Immature natural killer cell (primary cell): ENCODE measurements at regions not wholly inside any gene's neighbourhood (a gene's known extent, or its start where the extent isn't known, plus 50 kb on each side); places are given as distances from the start of the nearest gene placed in this dataset.

ENCODE experiments used
- DNase-seq, 3 donors: peaks; one replicate each; pipeline ENCODE4 v3.0.0; 2022; ENCODE audit warnings: mixed read lengths in 1 of 3
- H3K27ac Mint-ChIP-seq, 6 donors: one replicate each; pipeline ENCODE4 v1.8.0; 2020; ENCODE audit warnings: mixed read lengths in 6 of 6, mild to moderate bottlenecking in 5 of 6, inconsistent platforms in 4 of 6, moderate library complexity in 3 of 6
- H3K27me3 Mint-ChIP-seq, 3 donors: one replicate each; pipeline ENCODE4 v1.8.0; 2020 to 2021; ENCODE audit warnings: low read depth in 3 of 3, mild to moderate bottlenecking in 3 of 3, mixed read lengths in 3 of 3, moderate library complexity in 3 of 3, inconsistent platforms in 1 of 3
- H3K36me3 Mint-ChIP-seq, 3 donors: one replicate each; pipeline ENCODE4 v1.8.0; 2020; ENCODE audit warnings: mixed read lengths in 3 of 3, inconsistent platforms in 2 of 3, mild to moderate bottlenecking in 2 of 3
- H3K4me1 Mint-ChIP-seq, 2 donors: one replicate each; pipeline ENCODE4 v1.8.0; 2020; ENCODE audit warnings: inconsistent platforms in 2 of 2, mild to moderate bottlenecking in 2 of 2, mixed read lengths in 2 of 2, moderate library complexity in 1 of 2
- H3K4me3 Mint-ChIP-seq, 5 donors: one replicate each; pipeline ENCODE4 v1.8.0; 2020; ENCODE audit warnings: mild to moderate bottlenecking in 5 of 5, mixed read lengths in 5 of 5, inconsistent platforms in 3 of 5, moderate library complexity in 3 of 5
- H3K9me3 Mint-ChIP-seq, 6 donors: one replicate each; pipeline ENCODE4 v1.8.0; 2020; ENCODE audit warnings: mild to moderate bottlenecking in 6 of 6, mixed read lengths in 6 of 6, inconsistent platforms in 4 of 6, moderate library complexity in 3 of 6

DNA sequence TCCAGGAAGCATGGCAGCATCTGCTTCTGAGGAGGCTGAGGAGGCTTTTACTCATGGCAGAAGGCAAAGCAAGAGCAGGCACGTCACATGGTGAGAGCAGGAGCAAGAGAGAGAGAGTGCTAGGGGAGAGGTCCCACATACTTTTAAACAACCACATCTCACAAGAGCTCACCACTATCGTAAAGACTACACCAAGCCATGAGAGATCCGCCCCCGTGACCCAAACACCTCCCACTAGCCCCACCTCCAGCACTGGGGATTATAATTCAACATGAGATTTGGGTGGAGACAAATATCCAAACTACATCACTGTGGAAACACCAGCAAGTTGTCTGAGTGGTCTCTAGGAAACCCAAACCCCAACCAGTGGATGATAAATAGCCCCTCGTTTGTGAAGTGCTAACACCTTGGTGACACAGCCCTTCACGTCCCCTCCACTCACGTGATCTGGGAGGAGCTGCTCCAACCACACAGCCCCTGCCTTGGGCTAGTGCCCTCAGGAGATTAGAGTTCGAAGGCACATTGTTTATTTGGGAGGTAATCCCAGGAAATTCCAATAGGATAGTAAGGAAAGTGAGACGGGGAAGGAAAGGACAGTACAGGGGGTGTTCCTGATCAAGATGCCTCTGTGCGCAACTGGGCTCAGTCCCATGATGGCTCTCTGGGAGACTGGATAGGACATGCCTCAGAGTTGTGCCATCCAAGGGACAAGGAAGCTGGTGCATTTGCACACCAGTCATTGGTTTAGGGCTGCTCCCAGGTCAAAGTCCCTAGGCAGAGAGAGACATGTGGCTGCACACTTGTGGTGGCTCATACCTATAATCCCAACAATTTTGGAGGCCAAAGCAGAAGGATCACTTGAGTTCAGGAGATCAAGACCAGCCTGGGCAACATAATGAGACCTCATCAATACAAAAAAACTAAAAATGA is 80.6 kb upstream of the CTNNB1 start:
- peak; percentile 70 to 78 (median 76) for DNase-seq
- Mint-ChIP-seq H3K4me1 (peaks cover 28 to 31% of the 10 kb centered on the region in 2 donors), H3K27ac (peak overlapping the region; percentile 95 to 98 (median 97)), H3K27me3 (peaks cover 15 to 20% (median 17%) of the 10 kb centered on the region in 3 donors), H3K4me3 (peak overlapping the region; percentile 69 to 81 (median 76)), H3K9me3 (peaks cover 0 to 3% (median 0%) of the 10 kb centered on the region in 6 donors), H3K36me3 (no peaks in the 10 kb centered on the region)

DNA sequence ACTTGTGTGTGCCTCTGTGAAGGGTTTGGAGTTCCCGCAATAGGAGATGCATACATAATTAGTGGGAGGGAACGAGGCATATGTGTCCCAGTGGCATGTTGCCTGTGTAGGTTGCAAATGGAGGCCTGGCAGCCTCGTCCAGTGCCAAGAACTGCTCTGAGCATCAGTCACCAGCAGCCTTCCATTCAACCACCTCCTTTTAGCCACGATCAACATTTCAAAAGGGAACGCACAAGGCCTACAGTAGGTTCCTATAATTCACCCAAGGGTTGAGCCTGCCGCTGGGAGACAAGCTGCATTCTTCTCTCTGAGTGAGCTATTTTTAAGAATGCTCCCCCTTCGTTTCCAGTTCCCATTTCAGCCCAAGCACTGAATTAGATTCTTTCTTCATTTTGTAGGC is 78.8 kb upstream of the CTNNB1 start:
- Mint-ChIP-seq H3K27ac (peak overlapping the region in 5 of 6 donors; percentile 0 to 98 (median 83)), H3K36me3 (peaks cover 0 to 5% (median 0%) of the 10 kb centered on the region in 3 donors), H3K9me3 (peaks cover under 1 to 8% (median 4%) of the 10 kb centered on the region in 6 donors), H3K4me1 (peaks cover 28 to 31% of the 10 kb centered on the region in 2 donors), H3K27me3 (peaks cover 15 to 21% (median 20%) of the 10 kb centered on the region in 3 donors), H3K4me3 (no peak overlapping the region)
- DNase-seq: no peak

- no peak for DNase-seq
- Mint-ChIP-seq H3K9me3 (peaks cover 11 to 36% (median 25%) of the 10 kb centered on the region in 6 donors), H3K4me3 (peak overlapping the region in 1 of 5 donors; percentile 38), H3K27ac (no peak overlapping the region), H3K36me3 (peaks cover 4 to 12% (median 5%) of the 10 kb centered on the region in 3 donors), H3K4me1 (no peaks in the 10 kb centered on the region), H3K27me3 (peaks cover 3 to 12% (median 7%) of the 10 kb centered on the region in 3 donors)
Observed at GRCh38 chr3:41125258-41125657, 74.0 kb upstream of the CTNNB1 start.

DNA sequence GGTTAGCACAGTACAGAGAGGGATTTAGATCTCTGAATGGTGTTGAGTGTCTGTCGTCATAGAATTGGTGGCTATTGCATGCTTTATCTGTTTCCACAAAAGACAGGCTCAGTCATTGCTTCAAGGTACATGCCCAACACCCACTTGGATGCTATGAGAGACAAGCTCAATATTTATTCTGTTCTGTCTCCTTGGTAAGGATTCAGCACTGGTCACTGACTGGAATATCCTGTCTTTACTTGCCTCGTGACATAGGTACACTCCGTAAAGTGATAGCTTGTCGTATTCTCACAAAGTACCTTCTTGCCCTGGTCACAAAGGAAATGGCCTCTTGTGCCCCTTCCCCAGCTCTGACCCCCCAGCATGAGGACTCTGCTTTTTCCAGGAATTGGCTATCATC is 72.8 kb upstream of the CTNNB1 start:
- peaks cover 11 to 37% (median 25%) of the 10 kb centered on the region in 6 donors for H3K9me3 Mint-ChIP-seq

GRCh38 chr3:41126961-41127360 is 72.3 kb upstream of the CTNNB1 start:
- Mint-ChIP-seq H3K4me3 (no peak overlapping the region), H3K27me3 (peaks cover 2 to 12% (median 4%) of the 10 kb centered on the region in 3 donors), H3K9me3 (peaks cover 11 to 37% (median 25%) of the 10 kb centered on the region in 6 donors), H3K4me1 (no peaks in the 10 kb centered on the region), H3K36me3 (peaks cover 4 to 12% (median 5%) of the 10 kb centered on the region in 3 donors), H3K27ac (no peak overlapping the region)
- no peak for DNase-seq

More for the DNA sequence above, 72.8 kb upstream of the CTNNB1 start:
- Mint-ChIP-seq H3K27ac (no peak overlapping the region), H3K4me3 (no peak overlapping the region), H3K4me1 (no peaks in the 10 kb centered on the region), H3K27me3 (peaks cover 2 to 12% (median 7%) of the 10 kb centered on the region in 3 donors), H3K36me3 (peaks cover 4 to 12% (median 5%) of the 10 kb centered on the region in 3 donors)
- no peak for DNase-seq

- Mint-ChIP-seq H3K36me3 (peaks cover 4 to 12% (median 5%) of the 10 kb centered on the region in 3 donors), H3K27me3 (peaks cover 2 to 12% (median 4%) of the 10 kb centered on the region in 3 donors), H3K4me1 (no peaks in the 10 kb centered on the region), H3K27ac (no peak overlapping the region), H3K9me3 (peaks cover 11 to 37% (median 25%) of the 10 kb centered on the region in 6 donors), H3K4me3 (no peak overlapping the region)
- no peak for DNase-seq
Observed at GRCh38 chr3:41127414-41127813, 71.9 kb upstream of the CTNNB1 start.

DNA sequence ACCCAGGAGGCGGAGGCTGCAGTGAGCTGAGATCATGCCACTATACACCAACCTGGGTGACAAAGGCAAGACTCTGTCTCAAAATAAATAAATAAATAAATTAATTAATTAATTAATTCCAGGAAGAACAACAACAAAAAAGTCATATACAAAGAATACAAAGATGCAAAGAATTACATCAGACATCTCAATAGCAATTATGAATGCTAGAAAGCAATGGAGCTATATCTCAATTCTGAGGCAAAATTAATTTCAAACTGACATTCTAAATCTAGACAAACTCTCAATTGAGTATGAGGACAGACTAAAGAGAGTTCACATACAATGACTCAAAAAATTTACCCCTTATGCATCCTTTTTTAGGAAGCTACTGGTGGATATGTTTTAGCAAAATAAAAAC is 69.6 kb upstream of the CTNNB1 start:
- H3K4me1 Mint-ChIP-seq: no peaks in the 10 kb centered on the region
- H3K27me3 Mint-ChIP-seq: peaks cover 2 to 11% (median 4%) of the 10 kb centered on the region in 3 donors
- H3K36me3 Mint-ChIP-seq: peaks cover 4 to 12% (median 5%) of the 10 kb centered on the region in 3 donors
- no peak overlapping the region for H3K27ac Mint-ChIP-seq
- peaks cover 11 to 37% (median 25%) of the 10 kb centered on the region in 6 donors for H3K9me3 Mint-ChIP-seq
- DNase-seq: no peak
- H3K4me3 Mint-ChIP-seq: no peak overlapping the region

GRCh38 chr3:41131224-41131623 is 68.1 kb upstream of the CTNNB1 start:
- no peaks in the 10 kb centered on the region for H3K4me1 Mint-ChIP-seq
- H3K36me3 Mint-ChIP-seq: peaks cover 0 to 4% (median 4%) of the 10 kb centered on the region in 3 donors
- no peak overlapping the region for H3K4me3 Mint-ChIP-seq
- no peak overlapping the region for H3K27ac Mint-ChIP-seq
- peaks cover 8 to 26% (median 19%) of the 10 kb centered on the region in 6 donors for H3K9me3 Mint-ChIP-seq
- no peak for DNase-seq
- H3K27me3 Mint-ChIP-seq: peaks cover 2 to 14% (median 6%) of the 10 kb centered on the region in 3 donors

- Mint-ChIP-seq H3K36me3 (no peaks in the 10 kb centered on the region), H3K27me3 (peaks cover 0 to 9% (median 4%) of the 10 kb centered on the region in 3 donors), H3K27ac (no peak overlapping the region), H3K9me3 (no peaks in the 10 kb centered on the region), H3K4me3 (no peak overlapping the region), H3K4me1 (no peaks in the 10 kb centered on the region)
- DNase-seq: no peak
Observed at GRCh38 chr3:41137686-41138111, 61.6 kb upstream of the CTNNB1 start.

GRCh38 chr3:41138146-41138545 is 61.2 kb upstream of the CTNNB1 start:
- Mint-ChIP-seq H3K4me1 (no peaks in the 10 kb centered on the region), H3K36me3 (no peaks in the 10 kb centered on the region), H3K4me3 (no peak overlapping the region), H3K27me3 (peaks cover 0 to 9% (median 4%) of the 10 kb centered on the region in 3 donors), H3K27ac (no peak overlapping the region), H3K9me3 (no peaks in the 10 kb centered on the region)
- DNase-seq: no peak

- no peaks in the 10 kb centered on the region for H3K36me3 Mint-ChIP-seq
- no peaks in the 10 kb centered on the region for H3K4me1 Mint-ChIP-seq
- peaks cover 0 to 6% (median 4%) of the 10 kb centered on the region in 3 donors for H3K27me3 Mint-ChIP-seq
- DNase-seq: no peak
- no peak overlapping the region for H3K27ac Mint-ChIP-seq
- no peak overlapping the region for H3K4me3 Mint-ChIP-seq
- H3K9me3 Mint-ChIP-seq: no peaks in the 10 kb centered on the region
Observed at GRCh38 chr3:41138601-41139000, 60.7 kb upstream of the CTNNB1 start.

DNA sequence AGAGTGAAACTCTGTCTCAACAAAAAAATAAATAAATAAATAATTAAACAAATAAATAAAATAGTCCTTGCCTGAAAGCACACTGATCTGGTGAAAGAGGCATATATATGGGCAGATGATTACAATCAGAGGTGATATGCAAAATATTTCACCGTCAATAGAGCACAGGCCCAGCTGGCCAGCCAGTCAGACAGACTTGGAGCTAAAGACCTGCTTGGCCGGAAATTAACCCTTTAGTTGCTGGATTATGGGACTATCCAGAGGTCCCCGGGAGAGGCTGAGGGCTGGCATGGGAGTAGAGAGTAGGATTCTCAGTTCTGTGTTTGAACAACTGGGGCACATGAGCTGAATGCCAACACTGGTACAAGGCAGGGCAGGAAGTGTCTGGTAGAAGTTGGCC is 59.1 kb upstream of the CTNNB1 start:
- DNase-seq: no peak
- no peak overlapping the region for H3K4me3 Mint-ChIP-seq
- no peaks in the 10 kb centered on the region for H3K36me3 Mint-ChIP-seq
- H3K4me1 Mint-ChIP-seq: no peaks in the 10 kb centered on the region
- no peak overlapping the region for H3K27ac Mint-ChIP-seq
- H3K27me3 Mint-ChIP-seq: peaks cover 0 to 4% (median 3%) of the 10 kb centered on the region in 3 donors
- H3K9me3 Mint-ChIP-seq: no peaks in the 10 kb centered on the region

- Mint-ChIP-seq H3K4me1 (no peaks in the 10 kb centered on the region), H3K9me3 (peaks cover 0 to 1% (median 0%) of the 10 kb centered on the region in 6 donors), H3K27me3 (peaks cover 0 to 3% (median 2%) of the 10 kb centered on the region in 3 donors), H3K4me3 (no peak overlapping the region), H3K36me3 (no peaks in the 10 kb centered on the region), H3K27ac (no peak overlapping the region)
- no peak for DNase-seq
Observed at GRCh38 chr3:41141433-41142167, 57.7 kb upstream of the CTNNB1 start.
